KBM-7 (cell line): ENCODE measurements at regions not wholly inside any gene's neighbourhood (a gene's known extent, or its start where the extent isn't known, plus 50 kb on each side); places are given as distances from the start of the nearest gene placed in this dataset.

Source experiments
- DNase-seq: peaks from one replicate; pipeline ENCODE4 v3.0.0-alpha.2; 2015
- in situ Hi-C: fragments of 300-500 bp; cut with MboI; formaldehyde crosslinking; loops from 2 replicates; pipeline ENCODE4 v1.14.3; 2020; ENCODE audit warnings: low sequenced_read_pairs, low pct_unique_long_range_greater_than_20kb, mixed read lengths

- no peak for DNase-seq
- in situ Hi-C loops: no loop called here
Observed at GRCh38 chr17:33504571-33504970, 211.5 kb upstream of the ASIC2 start.

GRCh38 chr17:33506889-33507650 lies 214.0 kb upstream of the ASIC2 start:
- in situ Hi-C loops: no loop called here

GRCh38 chr17:33508215-33508614 lies 215.1 kb upstream of the ASIC2 start:
- no peak for DNase-seq
- in situ Hi-C loops: no loop called here

More at GRCh38 chr17:33506889-33507650, 214.0 kb upstream of the ASIC2 start:
- DNase-seq: no peak

- in situ Hi-C loops: no loop called here
- no peak for DNase-seq
Observed at GRCh38 chr17:33509331-33509730, 216.2 kb upstream of the ASIC2 start.

- in situ Hi-C loops: no loop called here
- DNase-seq: no peak
Observed at GRCh38 chr17:33511670-33512069, 218.6 kb upstream of the ASIC2 start.

GRCh38 chr17:33512113-33512512 lies 219.0 kb upstream of the ASIC2 start:
- no peak for DNase-seq
- in situ Hi-C loops: no loop called here

GRCh38 chr17:33513769-33514168 lies 220.7 kb upstream of the ASIC2 start:
- no peak for DNase-seq
- in situ Hi-C loops: no loop called here

GRCh38 chr17:33514369-33514768 lies 221.3 kb upstream of the ASIC2 start:
- in situ Hi-C loops: no loop called here
- no peak for DNase-seq

- no peak for DNase-seq
- in situ Hi-C loops: no loop called here
Observed at GRCh38 chr17:33515974-33516373, 222.9 kb upstream of the ASIC2 start.

GRCh38 chr17:33516645-33517044 lies 223.6 kb upstream of the ASIC2 start:
- in situ Hi-C loops: no loop called here
- no peak for DNase-seq

GRCh38 chr17:33517746-33518145 lies 224.7 kb upstream of the ASIC2 start:
- DNase-seq: no peak
- in situ Hi-C loops: no loop called here

GRCh38 chr17:33519692-33520091 lies 226.6 kb upstream of the ASIC2 start:
- in situ Hi-C loops: no loop called here
- DNase-seq: no peak

- in situ Hi-C loops: no loop called here
- peak; percentile 48 for DNase-seq
Observed at GRCh38 chr17:33520426-33521330, 227.6 kb upstream of the ASIC2 start.

- no peak for DNase-seq
- in situ Hi-C loops: no loop called here
Observed at GRCh38 chr17:33521784-33522183, 228.7 kb upstream of the ASIC2 start.

GRCh38 chr17:33522623-33523022 lies 229.5 kb upstream of the ASIC2 start:
- DNase-seq: no peak
- in situ Hi-C loops: no loop called here

GRCh38 chr17:33523577-33523981 lies 230.5 kb upstream of the ASIC2 start:
- in situ Hi-C loops: no loop called here
- no peak for DNase-seq

- in situ Hi-C loops: no loop called here
- DNase-seq: no peak
Observed at GRCh38 chr17:33525186-33525585, 232.1 kb upstream of the ASIC2 start.

- no peak for DNase-seq
- in situ Hi-C loops: no loop called here
Observed at GRCh38 chr17:33526717-33527116, 233.6 kb upstream of the ASIC2 start.

- in situ Hi-C loops: no loop called here
- DNase-seq: no peak
Observed at GRCh38 chr17:33527290-33527689, 234.2 kb upstream of the ASIC2 start.

GRCh38 chr17:33528846-33529245 lies 235.8 kb upstream of the ASIC2 start:
- in situ Hi-C loops: no loop called here
- DNase-seq: no peak
